T follicular helper cell (primary cell): ENCODE measurements at regions not wholly inside any gene's neighbourhood (a gene's known extent, or its start where the extent isn't known, plus 50 kb on each side); places are given as distances from the start of the nearest gene placed in this dataset.

Source experiments
- DNase-seq: peaks from one replicate; pipeline ENCODE4 v3.0.0-alpha.2; 2020; ENCODE audit warnings: low read depth

DNA sequence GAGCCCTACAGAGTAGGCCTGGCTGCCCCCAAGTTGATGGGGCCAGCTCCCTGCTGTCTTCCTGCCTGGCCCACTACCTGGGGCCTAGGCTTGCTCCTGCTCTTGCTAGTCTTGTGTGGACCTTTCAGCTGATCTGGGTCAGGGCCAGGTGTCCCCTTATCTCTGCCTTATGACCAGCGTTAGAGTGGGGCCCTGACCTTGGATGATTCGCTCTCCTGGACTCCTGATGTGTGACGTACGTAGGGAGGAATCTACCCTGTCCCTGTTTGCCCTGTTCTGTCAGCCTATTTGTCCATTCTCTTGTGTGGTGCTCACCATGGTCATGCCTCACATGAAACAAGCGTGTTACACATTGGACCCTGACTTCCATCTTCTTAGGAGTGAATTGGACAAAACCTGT lies 571.8 kb downstream of the QKI start:
- DNase-seq: no peak

- no peak for DNase-seq
These were observed 571.2 kb downstream of the QKI start for GRCh38 chr6:163985710-163986109.

- DNase-seq: no peak
These were observed 570.5 kb downstream of the QKI start for GRCh38 chr6:163985040-163985439.

GRCh38 chr6:163984124-163984936 lies 569.8 kb downstream of the QKI start:
- DNase-seq: no peak

GRCh38 chr6:163983679-163984078 lies 569.2 kb downstream of the QKI start:
- DNase-seq: no peak

DNA sequence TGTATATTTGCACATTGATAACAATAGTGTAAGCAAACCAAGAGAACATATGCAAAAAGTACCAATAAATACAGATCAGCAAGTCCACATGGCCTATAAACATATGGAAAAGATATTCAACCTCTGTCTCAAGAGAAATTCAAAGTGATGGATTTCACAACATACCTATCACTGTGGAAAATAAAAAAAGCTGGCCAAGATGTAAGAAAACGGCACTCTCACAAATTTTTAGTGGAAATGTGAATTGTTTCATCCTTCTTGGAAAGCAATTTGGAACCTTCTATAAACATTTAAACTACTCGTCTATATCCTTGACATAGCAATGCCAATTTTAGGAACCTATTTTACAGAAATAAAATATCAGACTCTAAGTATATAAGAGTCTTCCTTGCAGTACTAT lies 559.8 kb downstream of the QKI start:
- DNase-seq: no peak

- DNase-seq: no peak
These were observed 557.6 kb downstream of the QKI start for GRCh38 chr6:163971841-163972838.

DNA sequence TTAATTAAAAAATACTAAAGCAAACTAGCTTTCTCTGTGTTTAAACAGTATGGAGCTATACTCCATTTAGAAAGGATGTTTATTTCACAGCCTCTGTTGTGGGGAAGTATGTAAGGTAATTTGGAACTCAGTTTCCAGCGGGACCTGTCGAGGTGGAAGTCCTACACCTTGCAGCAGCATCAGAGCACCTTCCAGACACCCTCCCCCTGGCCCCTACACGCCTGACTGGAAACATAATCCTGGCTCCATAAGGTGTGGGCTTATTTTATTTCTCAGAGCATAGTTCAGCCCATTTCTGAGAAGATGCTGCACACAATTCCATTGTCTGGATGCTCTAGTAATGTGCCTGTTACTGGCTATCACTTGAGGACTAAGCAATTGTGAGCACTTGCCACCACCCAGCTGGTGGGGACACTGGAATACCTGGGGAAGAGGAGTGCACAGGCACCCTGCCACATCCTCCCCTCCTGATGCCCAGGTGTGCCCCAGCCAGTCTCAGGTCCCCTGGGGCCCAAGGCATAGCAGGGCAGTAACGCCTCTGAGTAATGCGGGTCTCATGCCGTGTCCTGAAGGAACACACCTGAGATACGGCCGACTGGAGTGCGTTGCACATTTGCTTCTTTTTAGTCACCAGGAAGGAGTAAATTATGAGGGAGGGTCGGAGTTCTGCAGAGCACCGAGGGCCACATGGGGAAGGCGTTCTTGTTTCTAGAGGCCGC lies 556.5 kb downstream of the QKI start:
- no peak for DNase-seq

- no peak for DNase-seq
These were observed 551.2 kb downstream of the QKI start for GRCh38 chr6:163965426-163966348.

DNA sequence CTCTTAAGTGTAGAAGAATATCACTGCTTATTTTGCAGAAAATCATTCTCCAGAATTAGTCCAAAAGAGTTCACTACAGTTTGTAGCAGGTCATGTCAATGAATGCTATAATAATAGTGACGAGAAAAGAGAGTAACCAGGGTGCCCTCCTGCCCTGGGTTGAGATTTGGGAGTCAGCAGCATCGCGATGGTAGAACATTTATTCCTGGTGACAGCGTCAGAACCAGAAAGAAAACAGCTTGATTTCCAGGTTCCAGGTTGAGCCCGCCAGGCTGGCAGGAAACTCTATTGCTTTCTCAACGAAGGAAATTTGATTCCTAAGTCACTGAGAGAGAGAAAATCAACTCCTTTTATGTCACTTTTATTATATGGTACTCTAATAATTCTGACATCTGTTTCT lies 550.3 kb downstream of the QKI start:
- DNase-seq: no peak

GRCh38 chr6:163963205-163964120 lies 548.9 kb downstream of the QKI start:
- no peak for DNase-seq

- no peak for DNase-seq
These were observed 548.2 kb downstream of the QKI start for GRCh38 chr6:163962627-163963117.

GRCh38 chr6:163960128-163960527 lies 545.6 kb downstream of the QKI start:
- DNase-seq: no peak

- no peak for DNase-seq
These were observed 544.1 kb downstream of the QKI start for GRCh38 chr6:163958646-163959045.

- DNase-seq: peak; percentile 24
These were observed 542.3 kb downstream of the QKI start for GRCh38 chr6:163956571-163957407.

- DNase-seq: no peak
These were observed 541.2 kb downstream of the QKI start for GRCh38 chr6:163955756-163956155.

DNA sequence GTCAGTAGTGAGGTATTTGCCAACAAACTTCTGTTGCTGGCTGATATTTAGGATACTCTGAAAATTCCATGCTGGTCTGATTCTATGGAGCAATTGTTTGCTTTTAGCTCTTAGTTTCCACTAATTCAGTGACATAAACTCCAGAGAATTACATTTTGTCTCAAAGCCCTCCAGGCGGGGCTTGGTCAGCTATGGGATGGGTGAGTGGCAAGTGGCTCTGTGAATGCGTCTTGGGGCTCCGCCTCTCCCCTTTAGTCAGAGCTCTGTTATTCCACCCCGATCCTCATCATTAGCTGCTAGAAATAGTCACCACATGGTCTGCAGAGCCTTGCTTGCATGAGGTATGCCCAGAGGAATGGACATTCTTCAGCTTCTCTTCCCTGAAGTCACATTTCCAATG lies 540.6 kb downstream of the QKI start:
- no peak for DNase-seq

DNA sequence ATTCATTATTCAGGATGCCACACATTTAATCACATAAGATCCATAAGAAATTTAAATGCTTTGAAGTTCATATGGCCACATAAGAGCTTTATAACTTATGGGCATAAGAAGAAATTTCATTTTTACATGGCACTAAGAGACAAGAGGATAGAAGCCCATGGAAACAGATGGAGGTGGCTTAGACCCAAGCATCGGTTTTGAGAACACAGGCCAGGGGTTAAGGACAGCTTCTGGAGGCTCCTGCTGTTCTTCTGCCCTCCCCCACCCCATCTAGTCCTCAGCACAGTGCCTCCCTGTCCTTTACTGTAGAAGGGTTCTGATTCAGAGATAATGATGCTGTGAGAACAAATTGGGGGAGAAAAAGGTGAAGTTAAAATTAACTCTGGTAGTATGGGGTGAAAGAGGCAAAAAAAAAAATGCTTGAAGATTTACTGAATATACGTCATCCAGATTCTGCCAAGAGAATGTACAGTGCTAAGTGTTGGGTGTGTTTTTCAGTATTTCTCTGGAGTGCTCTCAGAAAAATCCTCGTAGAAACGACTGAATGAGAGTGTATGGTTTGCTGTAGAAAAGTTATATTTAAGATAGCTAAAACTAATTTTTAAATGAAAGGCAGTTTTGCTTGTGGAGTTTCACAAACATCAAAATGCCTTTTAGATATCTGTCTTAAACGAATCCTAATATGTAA lies 539.7 kb downstream of the QKI start:
- no peak for DNase-seq
